ENCODE measurements at regions not wholly inside any gene's neighbourhood (a gene's known extent, or its start where the extent isn't known, plus 50 kb on each side); places are given as distances from the start of the nearest gene placed in this dataset.
"Not testable (repeated sequence)": the region's sequence is repeated elsewhere in the genome, so short reads cannot be mapped to it uniquely, and the experiment has no call there.

DNA sequence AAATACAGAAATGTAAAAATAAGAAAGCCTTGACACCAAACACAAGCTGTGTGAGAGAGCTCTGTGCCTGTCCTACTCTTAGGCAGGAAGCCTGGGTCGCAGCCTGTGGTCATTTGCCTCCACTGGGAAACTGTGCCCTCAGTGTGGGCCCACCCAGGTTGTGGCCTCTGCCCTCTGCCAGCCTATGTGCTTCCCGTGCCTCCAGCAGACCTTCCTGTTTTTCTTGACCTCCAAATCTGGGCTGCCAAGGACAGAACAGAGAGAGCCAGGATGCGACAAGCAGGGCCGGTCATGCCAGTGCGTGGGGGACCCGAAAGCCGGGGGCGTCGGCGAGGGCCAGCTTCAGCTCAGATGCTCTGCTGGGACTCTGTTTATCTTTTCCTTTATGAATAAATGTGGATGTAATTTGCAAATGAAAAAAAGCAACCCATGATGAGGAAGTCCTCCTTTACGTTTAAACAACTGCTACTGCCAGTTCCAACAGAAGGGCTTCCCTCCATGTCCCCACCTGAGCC is 189.2 kb upstream of the EXOC2 start:
- DNase-seq = no peak

DNA sequence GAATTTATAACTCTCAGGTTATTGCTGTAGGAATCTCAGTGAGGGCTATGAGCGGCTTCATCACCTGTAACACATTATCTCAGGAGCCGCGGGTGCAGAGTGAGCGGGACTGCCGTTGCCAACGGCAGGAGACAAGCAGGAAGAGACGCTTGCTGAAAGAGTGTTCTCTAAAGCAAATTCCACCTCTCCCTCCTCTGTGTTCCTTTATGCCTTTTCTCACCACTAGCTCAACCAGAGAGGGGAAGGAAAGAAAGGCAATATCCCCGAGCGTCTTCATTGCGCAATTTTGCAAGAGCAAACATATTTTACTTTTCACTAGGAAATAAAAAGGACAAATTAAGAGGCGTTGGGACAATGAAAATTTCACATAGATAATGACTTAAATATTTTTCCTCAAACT is 185.2 kb upstream of the EXOC2 start:
- DNase-seq = no peak

DNA sequence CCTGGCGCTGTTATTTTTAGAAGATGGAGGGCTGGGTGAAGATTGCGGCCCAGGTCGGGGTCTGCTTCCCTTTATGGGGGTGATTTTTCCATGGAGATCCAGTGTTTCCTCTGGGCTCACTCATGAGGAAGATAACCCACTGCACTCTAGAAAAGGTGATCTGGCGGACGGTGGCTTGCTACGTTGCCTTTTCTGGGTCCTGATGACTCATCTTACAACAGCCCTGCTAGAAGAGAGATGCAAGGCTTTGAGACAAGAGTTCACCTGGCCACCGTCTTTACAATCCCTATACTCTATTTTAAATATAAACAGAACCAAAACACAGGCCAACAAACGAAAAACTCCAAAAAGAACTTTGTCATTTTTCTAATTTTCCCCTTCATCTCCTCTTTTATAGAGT is 182.1 kb upstream of the EXOC2 start:
- no peak for DNase-seq

DNA sequence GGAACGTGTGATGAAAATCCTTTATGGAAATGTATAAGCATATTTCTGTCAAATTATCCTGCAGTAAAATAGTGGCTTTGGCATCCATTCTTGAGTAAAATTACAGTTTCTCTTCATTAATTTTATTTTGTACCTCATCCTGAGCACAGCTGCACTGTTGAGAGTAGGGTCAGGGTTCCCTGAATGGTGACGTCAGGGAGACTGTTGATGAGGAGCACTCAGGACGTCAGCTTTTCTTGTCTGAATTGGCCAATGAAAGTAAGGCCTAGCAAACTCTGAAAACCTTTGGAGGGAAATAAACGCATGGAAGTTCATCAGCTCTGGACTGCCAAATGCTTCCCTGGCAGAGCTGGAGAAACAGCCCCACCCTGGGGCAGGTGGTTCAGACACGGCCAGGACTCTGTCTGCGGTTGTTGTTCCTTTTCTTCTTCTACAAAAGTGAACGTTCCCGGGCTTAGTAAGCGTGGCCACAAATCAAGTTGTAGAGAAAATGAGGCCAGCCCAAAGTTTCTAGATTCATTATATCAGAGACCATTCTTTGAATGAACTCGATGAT is 179.7 kb upstream of the EXOC2 start:
- no peak for DNase-seq

DNA sequence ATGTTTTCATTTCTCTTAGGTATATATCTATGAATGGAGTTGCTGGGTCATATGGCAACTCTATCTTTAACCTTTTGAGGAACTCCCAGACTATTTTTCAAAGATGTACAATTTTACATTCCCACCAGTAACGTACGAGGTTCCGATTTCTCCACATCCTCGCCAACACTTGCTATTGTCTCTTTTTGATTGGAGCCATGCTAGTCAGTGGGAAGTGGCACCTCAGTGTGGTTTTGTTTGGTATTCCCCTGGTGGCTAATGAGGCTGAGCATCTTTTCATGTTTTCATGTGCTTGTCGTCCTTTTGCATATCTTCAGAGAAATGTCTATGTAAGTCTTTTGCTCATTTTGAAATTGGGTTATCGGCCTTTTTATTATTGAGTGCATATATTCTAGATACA is 178.6 kb upstream of the EXOC2 start:
- no peak for DNase-seq

DNA sequence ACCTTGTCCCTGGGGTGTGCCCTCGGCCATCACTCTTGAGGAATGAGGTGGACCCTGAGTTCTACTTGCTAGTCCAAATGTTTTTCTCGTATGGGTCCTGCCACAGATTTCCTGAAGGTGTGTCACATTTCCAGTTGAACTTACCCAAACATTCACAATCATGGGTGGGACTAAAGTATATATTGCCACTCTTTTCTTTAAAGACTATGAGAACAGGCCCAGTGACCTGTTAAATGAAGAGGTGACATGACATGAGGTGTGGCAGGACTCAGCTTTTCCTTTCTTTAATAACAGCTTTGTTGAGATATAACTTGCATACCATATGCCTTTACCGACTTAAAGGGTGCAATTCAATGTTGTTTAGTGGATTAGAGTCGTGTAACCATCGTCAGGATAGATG is 177.2 kb upstream of the EXOC2 start:
- DNase-seq = no peak

DNA sequence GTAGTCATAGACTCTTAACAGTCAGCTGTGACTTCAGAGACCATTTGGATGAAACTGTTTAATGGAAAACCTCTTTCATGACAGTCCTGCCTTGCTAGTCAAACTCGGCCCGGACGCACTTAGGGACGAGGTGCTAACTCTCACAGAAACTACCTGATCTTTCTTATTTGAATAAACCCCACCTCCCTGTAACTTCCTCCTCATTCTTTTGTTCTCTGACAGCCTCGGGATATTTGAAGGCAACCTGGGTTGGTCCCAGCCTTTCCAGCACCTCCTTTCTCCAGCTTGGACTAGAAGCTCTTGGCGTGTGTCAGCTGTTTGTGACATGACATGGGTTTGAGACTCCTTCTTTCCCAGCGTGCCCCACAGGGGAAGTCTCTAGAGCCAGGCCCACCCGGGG is 175.3 kb upstream of the EXOC2 start:
- DNase-seq = no peak

DNA sequence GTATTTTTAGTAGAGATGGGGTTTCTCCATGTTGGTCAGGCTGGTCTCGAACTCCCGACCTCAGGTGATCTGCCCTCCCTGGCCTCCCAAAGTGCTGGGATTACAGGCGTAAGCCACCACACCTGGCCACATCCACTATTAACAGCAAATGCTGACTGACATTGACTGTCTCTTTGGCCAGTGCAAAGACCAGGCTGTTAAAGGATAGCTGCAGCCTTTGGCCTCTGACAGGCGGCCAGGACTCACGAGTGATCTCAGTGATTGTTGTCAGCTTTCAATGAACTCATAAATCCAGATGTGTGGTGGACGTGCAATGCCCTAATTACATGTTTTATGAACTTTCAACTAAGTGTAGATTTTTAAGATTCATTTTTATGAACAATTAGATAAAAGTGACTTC is 174.4 kb upstream of the EXOC2 start:
- no peak for DNase-seq

DNA sequence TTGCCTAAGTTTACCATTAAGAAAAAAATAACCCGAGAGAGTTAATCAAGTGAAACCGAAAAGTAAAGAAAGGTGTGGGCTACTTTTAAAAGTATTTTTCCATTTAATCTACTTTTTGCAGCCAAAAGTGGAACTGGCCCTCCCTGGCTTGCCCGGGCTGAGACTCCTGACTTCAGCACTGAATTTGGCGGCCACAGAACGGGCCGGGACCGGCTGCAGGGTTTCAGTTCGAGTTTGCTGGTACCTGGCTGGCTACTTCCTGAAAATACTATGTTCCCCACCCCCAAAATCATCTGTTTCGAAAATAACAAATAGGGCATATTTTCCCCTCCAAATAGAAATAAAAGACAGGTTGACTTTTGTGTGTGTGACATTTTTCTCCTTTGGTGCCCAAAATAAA is 173.4 kb upstream of the EXOC2 start:
- DNase-seq = no peak

DNA sequence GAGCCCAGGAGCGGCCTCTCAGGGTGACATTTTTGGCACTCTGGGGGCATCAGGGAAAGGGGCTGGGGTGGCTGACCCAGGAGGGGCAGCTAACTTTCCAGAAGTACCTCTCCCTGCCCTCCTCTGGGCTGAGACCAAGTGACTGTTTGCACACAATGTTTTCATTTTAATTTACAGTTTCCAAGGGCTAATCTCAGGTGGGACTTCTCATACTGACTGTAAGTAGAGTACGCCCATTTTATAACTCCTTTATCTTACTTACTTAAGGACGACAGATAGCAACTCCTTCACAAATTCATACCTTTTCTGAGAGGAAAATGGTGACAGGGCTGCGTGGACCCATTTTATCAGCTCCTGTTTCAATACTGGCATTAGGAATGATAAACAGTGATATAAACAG is 172.9 kb upstream of the EXOC2 start:
- DNase-seq = no peak

DNA sequence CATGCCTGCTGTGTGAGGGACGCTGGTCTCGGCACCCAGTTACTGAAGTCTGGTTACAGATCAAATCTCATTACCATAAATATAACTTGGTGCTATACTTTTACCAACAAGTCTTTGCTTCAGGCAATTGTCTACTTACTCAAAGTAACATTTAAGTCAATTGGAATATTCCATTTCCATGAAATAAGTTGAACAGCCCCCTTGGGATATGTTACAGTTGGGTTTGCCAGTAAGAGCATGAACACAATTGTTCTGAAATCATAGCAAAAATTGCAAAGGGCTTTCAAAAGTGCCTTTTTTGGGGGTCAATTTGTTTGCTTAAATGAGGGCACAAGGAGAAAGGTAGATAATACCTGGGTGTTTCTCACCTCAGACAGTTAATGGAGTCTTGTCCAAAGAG is 170.9 kb upstream of the EXOC2 start:
- DNase-seq = no peak

DNA sequence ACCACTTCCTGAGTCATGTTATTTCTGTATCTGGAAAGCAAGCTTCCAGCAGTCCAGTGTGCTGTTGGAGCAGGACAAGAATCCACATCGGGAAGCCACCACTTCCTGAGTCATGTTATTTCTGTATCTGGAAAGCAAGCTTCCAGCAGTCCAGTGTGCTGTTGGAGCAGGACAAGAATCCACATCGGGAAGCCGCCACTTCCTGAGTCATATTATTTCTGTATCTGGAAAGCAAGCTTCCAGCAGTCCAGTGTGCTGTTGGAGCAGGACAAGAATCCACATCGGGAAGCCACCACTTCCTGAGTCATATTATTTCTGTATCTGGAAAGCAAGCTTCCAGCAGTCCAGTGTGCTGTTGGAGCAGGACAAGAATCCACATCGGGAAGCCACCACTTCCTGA is 170.2 kb upstream of the EXOC2 start:
- DNase-seq = not testable (repeated sequence)

DNA sequence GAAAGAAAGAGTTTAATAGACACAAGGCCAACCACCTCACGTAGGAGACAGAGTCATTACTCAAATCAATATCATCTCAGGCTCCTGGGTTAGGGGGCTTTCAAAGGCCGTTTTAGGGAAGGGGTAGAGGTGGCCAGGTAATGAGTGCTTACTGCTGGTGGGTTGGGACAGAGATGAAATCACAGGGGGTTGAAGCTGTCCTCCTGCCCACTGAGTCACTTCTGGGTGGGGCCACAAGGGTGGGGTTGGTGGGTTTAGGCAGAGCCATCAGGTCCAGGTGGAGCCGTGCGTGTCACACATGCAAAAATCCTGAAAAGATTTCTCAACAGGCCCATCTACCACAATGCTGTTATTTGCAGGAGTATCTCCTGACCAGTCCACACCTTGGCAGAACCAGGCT is 167.0 kb upstream of the EXOC2 start:
- DNase-seq = no peak

DNA sequence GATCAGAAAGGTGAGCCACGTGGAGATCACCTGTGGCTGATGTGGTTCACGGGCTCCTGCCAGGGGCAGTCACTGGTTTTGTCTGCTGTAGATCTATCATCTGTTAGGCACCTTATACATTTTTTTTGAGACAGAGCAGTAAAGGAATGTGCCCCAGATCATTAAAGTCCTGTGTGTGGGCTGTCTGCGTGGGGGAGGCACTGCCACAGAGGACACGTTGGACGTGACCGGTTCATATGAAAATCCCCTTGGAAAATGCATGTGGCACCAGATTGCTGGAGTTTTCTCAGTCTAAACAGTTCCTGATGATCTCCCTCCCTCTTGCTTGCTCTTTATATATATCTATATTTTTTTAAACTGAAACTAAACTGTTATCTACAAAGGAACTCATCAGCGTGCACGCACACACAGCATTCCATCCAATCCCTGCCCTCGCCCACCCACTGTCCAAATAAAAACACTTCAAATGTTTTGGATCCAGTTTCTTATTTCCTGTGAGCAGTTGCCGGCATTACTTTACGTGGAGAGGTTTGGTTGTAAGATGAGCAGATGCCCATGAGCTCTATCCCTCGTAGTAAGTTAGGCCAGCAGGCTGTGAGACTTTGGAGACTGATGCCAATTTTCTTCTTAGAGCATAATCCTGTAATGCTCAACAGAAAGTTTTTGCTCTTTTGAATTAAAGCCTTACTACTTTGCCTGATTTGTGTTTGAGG is 161.6 kb upstream of the EXOC2 start:
- no peak for DNase-seq

DNA sequence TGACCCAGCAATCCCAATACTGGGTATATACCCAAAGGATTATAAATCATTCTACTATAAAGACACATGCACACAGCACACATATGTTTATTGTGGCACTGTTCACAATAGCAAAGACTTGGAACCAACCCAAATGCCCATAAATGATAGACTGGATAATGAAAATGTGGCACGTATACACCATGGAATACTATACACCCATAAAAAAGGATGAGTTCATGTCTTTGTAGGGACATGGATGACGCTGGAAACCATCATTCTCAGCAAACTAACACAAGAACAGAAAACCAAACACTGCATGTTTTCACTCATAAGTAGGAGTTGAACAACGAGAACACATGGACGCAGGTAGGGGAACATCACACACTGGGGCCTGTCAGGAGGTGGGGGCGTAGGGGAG is 159.3 kb upstream of the EXOC2 start:
- not testable (repeated sequence) for DNase-seq

DNA sequence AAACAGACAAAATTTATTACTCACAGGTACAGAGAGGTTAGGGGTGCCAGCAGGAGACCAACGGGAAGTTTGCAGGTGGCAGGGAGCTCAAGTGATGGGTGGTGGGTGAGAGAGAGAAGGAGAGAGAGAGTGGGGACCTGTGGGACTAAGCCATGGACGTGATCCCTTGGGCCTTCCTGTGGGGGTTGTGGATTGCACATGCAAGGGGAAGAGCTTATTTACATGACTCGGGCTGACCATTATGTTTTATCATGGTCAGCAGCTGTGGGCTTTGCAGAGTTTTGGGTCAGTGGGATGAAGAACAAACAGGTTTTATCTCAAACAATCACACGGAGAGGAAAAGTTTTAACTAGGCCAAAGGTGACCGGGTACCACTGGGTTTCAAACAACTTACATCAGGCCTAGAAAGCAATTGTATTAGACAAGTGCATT is 156.2 kb upstream of the EXOC2 start:
- no peak for DNase-seq

DNA sequence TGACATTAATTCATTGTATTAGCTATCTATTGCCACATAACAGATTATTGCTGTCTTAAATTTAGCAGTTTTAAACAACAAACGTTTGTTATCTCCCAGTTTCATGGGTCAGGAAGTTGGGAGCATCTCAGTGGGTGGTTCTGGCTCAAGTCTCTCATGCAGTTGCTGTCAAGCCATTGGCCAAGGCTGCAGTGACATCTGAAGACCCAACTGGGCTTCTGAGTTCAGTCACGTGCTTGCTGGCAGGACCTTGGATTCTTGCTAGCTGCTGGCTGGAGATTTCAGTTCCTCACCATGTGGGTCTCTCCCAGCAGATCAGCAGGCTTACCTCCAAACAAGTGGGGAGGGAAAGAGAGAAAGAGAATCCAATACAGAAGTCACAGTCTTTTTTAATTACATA is 152.6 kb upstream of the EXOC2 start:
- no peak for DNase-seq

DNA sequence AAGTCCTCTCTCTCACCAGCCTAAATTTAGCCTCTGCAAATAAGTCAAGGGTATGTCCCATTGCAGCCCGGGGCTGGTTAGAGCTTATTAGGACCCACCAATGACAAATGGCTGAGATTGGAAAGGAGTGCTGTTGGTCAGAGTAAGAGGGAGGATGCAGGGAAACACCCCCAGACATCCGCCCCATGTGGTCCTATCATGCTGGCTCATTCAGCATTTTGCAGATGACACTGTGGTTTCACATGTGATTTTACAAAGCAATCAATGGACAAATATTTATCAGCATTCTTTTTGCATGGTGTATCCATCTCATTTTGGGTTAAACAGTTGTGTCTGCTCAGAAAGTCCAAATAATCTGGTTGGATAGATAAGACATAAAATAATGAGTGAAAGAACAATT is 152.2 kb upstream of the EXOC2 start:
- no peak for DNase-seq

DNA sequence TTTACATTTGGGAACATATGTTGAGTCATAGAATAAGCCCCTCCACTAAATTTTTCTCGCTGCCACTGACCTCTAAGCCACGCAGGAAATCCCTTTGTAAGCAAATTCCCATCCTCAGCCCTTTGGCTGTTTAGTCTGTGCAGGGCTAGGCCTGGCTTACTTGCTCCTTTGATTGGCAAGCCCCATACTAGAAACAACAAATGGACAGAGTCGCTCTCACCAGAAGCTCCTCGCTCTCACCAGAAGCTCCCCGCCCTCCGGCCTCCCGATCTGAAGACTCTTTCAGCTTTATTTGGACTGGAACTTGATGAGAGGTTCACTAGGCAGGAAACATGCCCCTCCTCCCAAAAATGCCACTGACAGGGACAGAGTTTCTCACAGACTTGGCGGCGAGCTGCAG is 149.2 kb upstream of the EXOC2 start:
- DNase-seq = no peak

DNA sequence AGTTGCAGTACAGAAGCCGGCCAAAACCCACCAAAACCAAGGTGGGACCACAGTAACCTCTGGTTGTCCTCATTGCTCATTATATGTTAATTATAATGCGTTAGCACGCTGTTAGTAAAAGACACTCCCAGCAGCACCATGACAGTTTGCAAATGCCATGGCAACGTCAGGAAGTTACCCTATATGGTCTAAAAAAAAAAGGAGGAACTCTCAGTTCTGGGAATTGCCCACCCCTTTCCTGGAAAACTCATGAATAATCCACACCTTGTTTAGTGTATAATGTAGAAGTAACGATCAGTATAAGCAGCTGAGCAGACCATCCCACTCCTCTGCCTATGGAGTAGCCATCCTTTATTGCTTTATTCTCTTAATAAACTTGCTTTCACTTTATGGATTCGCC is 148.6 kb upstream of the EXOC2 start:
- no peak for DNase-seq

DNA sequence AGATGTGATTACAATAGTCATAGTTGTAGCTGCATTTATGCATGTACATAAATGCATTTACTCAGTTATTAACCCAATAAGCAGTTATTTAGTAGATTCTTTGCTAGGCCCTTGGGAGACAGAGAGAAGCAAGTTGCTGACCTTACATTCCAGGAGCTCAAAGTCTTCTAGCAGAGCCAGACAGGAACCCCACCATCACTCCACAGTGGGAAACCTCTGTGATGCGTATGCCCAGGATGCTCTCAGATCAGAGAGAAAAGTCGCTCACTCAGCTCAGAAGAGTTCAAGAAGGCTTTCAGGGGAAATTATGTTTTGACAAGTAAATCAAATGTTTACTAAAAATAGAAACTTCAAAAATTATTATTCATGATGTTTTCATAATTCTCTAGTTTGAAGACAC is 146.3 kb upstream of the EXOC2 start:
- DNase-seq = no peak

DNA sequence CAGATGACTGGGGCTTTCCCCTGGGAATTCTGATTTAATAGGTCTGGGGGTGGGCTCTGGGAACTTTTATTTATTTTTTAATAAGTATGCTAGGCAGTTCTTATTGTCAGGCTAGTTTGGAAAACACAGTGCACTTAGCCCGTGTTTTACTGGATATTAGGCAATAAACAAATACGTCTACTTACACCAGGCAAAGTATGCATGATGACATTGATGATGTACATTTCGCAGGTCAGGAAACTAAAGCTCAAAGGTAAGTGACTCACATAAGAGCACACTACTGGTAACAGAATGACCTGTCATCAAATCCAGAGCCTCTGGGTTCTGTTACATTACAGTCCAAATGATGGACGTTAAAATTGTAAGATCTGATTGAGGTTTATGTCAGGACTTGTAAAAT is 144.4 kb upstream of the EXOC2 start:
- DNase-seq = no peak

DNA sequence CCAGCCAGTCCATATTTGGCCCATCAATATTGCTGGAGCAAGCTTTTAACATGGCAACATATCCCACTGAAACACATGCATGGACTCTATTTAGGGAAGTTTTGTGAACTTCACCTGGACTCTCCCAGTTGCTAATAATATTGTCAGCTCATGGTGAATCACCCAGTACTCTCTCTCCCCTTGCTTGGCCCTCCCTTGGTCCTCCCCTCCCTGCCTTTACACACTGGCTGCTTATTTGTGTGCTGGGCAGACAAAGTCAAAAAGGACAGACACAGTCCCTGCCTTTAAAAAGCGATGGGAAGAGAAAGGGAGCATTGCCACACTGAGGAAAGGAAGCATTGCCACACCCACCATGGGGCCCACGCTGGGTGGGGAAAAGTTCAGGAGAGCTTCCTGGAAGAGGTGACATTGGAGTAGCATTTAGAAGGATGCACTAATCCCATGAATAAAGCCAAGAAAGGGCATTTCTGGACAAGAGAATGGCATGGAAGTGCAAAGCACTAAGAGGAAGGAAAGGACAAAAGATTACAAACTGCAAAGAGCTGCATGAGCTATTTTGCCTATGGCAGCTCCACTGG is 143.4 kb upstream of the EXOC2 start:
- no peak for DNase-seq

DNA sequence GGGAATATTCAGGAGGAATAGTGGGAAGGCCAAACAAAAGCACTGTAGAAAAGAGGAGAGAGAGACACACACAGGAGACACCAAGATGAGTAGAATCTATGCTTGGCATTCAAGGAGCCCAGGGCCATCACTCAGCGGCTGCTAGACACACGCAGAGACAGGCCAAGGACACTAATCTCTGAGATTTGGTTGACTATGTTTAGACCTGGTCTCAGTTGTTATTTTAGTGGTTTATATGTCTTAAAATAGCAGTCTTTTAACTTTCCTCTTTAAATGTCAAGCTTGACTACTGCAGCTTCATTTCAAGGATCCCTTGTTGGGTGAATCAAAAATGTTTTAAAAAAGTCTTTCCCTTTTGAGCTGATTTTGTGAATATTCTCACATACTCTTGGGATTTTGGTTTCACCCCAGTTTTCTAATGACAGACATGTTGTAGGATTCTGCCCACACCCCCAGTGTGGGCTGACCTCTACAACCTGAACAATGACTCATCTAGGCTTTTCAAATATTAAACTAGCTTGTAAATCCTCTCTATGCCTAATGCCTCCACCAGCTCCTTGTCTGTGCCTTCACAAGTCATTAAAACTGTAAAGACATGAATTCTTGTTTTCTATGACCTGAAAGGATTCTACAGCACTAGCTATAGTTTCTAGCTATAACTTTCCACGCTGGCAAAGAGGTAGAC is 142.7 kb upstream of the EXOC2 start:
- DNase-seq = no peak
